ENCODE measurements at regions not wholly inside any gene's neighbourhood (a gene's known extent, or its start where the extent isn't known, plus 50 kb on each side); places are given as distances from the start of the nearest gene placed in this dataset.

- Histone ChIP-seq H3K4me1 (ENCODE audit: control insufficient read depth in 5 of 5, insufficient read depth in 5 of 5, low read length in 5 of 5) (no peaks in the 10 kb centered on the region), H3K9ac (ENCODE audit: low read length in 5 of 5) (no peak overlapping the region), H3K27me3 (ENCODE audit: control insufficient read depth in 5 of 5, insufficient read depth in 4 of 5, low read length in 5 of 5) (no peaks in the 10 kb centered on the region), H3K36me3 (ENCODE audit: control insufficient read depth in 5 of 5, insufficient read depth in 5 of 5, low read length in 5 of 5) (no peaks in the 10 kb centered on the region), H3K27ac (ENCODE audit: low read depth, low read length) (no peak overlapping the region), H3K9me3 (ENCODE audit: control insufficient read depth in 5 of 5, low read length in 5 of 5) (peaks cover 0 to 3% (median 0%) of the 10 kb centered on the region in 5 donors), H3K4me3 (ENCODE audit: low read depth in 1 of 5, low read length in 5 of 5) (no peak overlapping the region)
These were observed 163.9 kb downstream of the RBM46 start for GRCh38 chr4:154944996-154945395.

GRCh38 chr4:154946113-154946512 lies 165.0 kb downstream of the RBM46 start:
- Histone ChIP-seq H3K9ac (ENCODE audit: low read length in 5 of 5) (no peak overlapping the region), H3K9me3 (ENCODE audit: control insufficient read depth in 5 of 5, low read length in 5 of 5) (peaks cover 0 to 3% (median 0%) of the 10 kb centered on the region in 5 donors), H3K4me1 (ENCODE audit: control insufficient read depth in 5 of 5, insufficient read depth in 5 of 5, low read length in 5 of 5) (no peaks in the 10 kb centered on the region), H3K27ac (ENCODE audit: low read depth, low read length) (no peak overlapping the region), H3K36me3 (ENCODE audit: control insufficient read depth in 5 of 5, insufficient read depth in 5 of 5, low read length in 5 of 5) (no peaks in the 10 kb centered on the region), H3K27me3 (ENCODE audit: control insufficient read depth in 5 of 5, insufficient read depth in 4 of 5, low read length in 5 of 5) (no peaks in the 10 kb centered on the region), H3K4me3 (ENCODE audit: low read depth in 1 of 5, low read length in 5 of 5) (no peak overlapping the region)

GRCh38 chr4:154953691-154954090 lies 172.6 kb downstream of the RBM46 start:
- Histone ChIP-seq H3K4me1 (ENCODE audit: control insufficient read depth in 5 of 5, insufficient read depth in 5 of 5, low read length in 5 of 5) (no peaks in the 10 kb centered on the region), H3K27me3 (ENCODE audit: control insufficient read depth in 5 of 5, insufficient read depth in 4 of 5, low read length in 5 of 5) (no peaks in the 10 kb centered on the region), H3K36me3 (ENCODE audit: control insufficient read depth in 5 of 5, insufficient read depth in 5 of 5, low read length in 5 of 5) (no peaks in the 10 kb centered on the region), H3K4me3 (ENCODE audit: low read depth in 1 of 5, low read length in 5 of 5) (no peak overlapping the region), H3K27ac (ENCODE audit: low read depth, low read length) (no peak overlapping the region), H3K9ac (ENCODE audit: low read length in 5 of 5) (no peak overlapping the region), H3K9me3 (ENCODE audit: control insufficient read depth in 5 of 5, low read length in 5 of 5) (peaks cover 0 to 3% (median 0%) of the 10 kb centered on the region in 5 donors)

DNA sequence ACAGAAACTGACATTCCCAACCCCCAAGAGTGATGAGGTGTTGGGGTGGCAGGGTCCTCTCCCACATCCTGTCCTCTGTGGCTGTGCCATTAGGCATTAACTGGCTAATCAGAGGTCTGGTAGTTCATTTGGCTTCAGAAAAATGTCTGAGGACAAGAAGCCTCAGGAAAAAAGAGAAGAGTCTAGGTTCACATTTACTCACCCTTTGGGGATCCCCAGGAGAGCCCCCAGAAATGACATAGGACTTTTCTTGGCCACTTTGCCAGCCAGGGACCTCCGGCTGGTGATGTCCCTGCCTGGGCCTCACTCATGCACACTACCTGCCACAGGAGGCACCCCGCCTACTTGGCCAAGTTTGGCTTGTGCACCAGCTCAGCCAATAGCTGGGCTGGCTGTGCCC lies 173.0 kb downstream of the RBM46 start:
- H3K4me3 ChIP-seq (ENCODE audit: low read depth in 1 of 5, low read length in 5 of 5), result no peak overlapping the region
- no peaks in the 10 kb centered on the region for H3K27me3 ChIP-seq (ENCODE audit: control insufficient read depth in 5 of 5, insufficient read depth in 4 of 5, low read length in 5 of 5)
- H3K36me3 ChIP-seq (ENCODE audit: control insufficient read depth in 5 of 5, insufficient read depth in 5 of 5, low read length in 5 of 5), result no peaks in the 10 kb centered on the region
- peaks cover 0 to 3% (median 0%) of the 10 kb centered on the region in 5 donors for H3K9me3 ChIP-seq (ENCODE audit: control insufficient read depth in 5 of 5, low read length in 5 of 5)
- H3K27ac ChIP-seq (ENCODE audit: low read depth, low read length), result no peak overlapping the region
- H3K4me1 ChIP-seq (ENCODE audit: control insufficient read depth in 5 of 5, insufficient read depth in 5 of 5, low read length in 5 of 5), result peaks cover 0 to 3% (median 0%) of the 10 kb centered on the region in 5 donors
- no peak overlapping the region for H3K9ac ChIP-seq (ENCODE audit: low read length in 5 of 5)

DNA sequence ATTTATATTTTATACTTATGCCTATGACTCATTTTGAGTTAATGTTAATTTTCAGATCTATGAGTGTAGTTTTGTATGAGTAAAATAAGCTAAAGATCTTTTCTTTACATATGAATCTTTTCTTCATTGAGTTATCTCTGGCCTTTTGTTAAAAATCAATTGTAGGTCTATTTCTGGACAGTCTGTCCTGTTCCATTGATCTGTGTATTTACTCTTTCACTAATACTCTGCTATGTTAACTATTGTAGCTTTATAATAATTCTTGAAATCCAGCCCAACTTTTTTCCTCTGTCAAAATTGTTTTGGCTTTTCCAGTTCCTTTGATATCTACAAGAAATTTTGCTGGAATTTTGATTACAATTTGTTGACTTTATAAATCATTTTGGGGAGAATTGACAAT lies 177.0 kb downstream of the RBM46 start:
- no peaks in the 10 kb centered on the region for H3K27me3 ChIP-seq (ENCODE audit: control insufficient read depth in 5 of 5, insufficient read depth in 4 of 5, low read length in 5 of 5)
- no peaks in the 10 kb centered on the region for H3K9me3 ChIP-seq (ENCODE audit: control insufficient read depth in 5 of 5, low read length in 5 of 5)
- no peak overlapping the region for H3K9ac ChIP-seq (ENCODE audit: low read length in 5 of 5)
- no peak overlapping the region for H3K27ac ChIP-seq (ENCODE audit: low read depth, low read length)
- peaks cover 0 to 3% (median 0%) of the 10 kb centered on the region in 5 donors for H3K4me1 ChIP-seq (ENCODE audit: control insufficient read depth in 5 of 5, insufficient read depth in 5 of 5, low read length in 5 of 5)
- H3K4me3 ChIP-seq (ENCODE audit: low read depth in 1 of 5, low read length in 5 of 5), result no peak overlapping the region
- no peaks in the 10 kb centered on the region for H3K36me3 ChIP-seq (ENCODE audit: control insufficient read depth in 5 of 5, insufficient read depth in 5 of 5, low read length in 5 of 5)

DNA sequence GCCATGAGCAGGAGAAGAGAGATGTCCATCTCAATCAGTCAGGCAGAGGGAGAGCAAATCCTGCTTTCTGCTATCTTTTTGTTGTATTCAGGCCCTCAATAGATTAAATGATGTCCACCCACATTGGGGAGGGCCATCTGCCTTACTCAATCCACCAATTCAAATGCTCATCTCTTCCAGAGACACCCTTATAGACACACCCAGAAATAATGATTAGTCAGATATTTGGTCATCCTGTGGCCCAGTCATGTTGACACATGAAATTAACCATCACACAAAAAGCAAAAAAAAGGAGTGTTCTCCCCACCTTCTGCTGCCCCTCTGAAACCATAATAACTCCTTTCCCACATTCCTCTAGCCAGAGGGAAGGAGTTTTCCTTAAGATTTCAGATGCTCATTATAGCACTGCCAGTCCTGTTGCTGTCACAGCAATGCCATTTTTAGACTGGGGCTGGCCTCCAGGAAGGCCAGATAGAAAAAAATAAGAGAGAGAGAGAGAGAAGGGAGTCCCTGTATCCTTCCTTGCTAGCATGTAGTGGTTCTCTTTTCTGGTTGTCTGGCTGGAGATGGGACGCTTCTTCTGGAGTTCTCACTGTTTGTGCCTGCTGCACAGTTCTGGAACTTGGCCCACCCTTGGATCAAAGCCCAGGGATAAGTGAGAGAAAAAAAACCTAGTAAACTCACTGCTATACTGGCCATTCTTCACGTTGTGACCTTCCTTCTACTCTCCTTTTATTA lies 177.7 kb downstream of the RBM46 start:
- Histone ChIP-seq H3K36me3 (ENCODE audit: control insufficient read depth in 5 of 5, insufficient read depth in 5 of 5, low read length in 5 of 5) (no peaks in the 10 kb centered on the region), H3K27me3 (ENCODE audit: control insufficient read depth in 5 of 5, insufficient read depth in 4 of 5, low read length in 5 of 5) (no peaks in the 10 kb centered on the region), H3K4me1 (ENCODE audit: control insufficient read depth in 5 of 5, insufficient read depth in 5 of 5, low read length in 5 of 5) (peaks cover 0 to 3% (median 0%) of the 10 kb centered on the region in 5 donors), H3K27ac (ENCODE audit: low read depth, low read length) (no peak overlapping the region), H3K9me3 (ENCODE audit: control insufficient read depth in 5 of 5, low read length in 5 of 5) (no peaks in the 10 kb centered on the region), H3K4me3 (ENCODE audit: low read depth in 1 of 5, low read length in 5 of 5) (no peak overlapping the region), H3K9ac (ENCODE audit: low read length in 5 of 5) (no peak overlapping the region)

- Histone ChIP-seq H3K27me3 (ENCODE audit: control insufficient read depth in 5 of 5, insufficient read depth in 4 of 5, low read length in 5 of 5) (no peaks in the 10 kb centered on the region), H3K36me3 (ENCODE audit: control insufficient read depth in 5 of 5, insufficient read depth in 5 of 5, low read length in 5 of 5) (no peaks in the 10 kb centered on the region), H3K9me3 (ENCODE audit: control insufficient read depth in 5 of 5, low read length in 5 of 5) (no peaks in the 10 kb centered on the region), H3K4me3 (ENCODE audit: low read depth in 1 of 5, low read length in 5 of 5) (no peak overlapping the region), H3K27ac (ENCODE audit: low read depth, low read length) (no peak overlapping the region), H3K4me1 (ENCODE audit: control insufficient read depth in 5 of 5, insufficient read depth in 5 of 5, low read length in 5 of 5) (peaks cover 0 to 3% (median 0%) of the 10 kb centered on the region in 5 donors), H3K9ac (ENCODE audit: low read length in 5 of 5) (no peak overlapping the region)
These were observed 178.7 kb downstream of the RBM46 start for GRCh38 chr4:154959756-154960155.

GRCh38 chr4:154960476-154960875 lies 179.4 kb downstream of the RBM46 start:
- H3K27me3 ChIP-seq (ENCODE audit: control insufficient read depth in 5 of 5, insufficient read depth in 4 of 5, low read length in 5 of 5), result no peaks in the 10 kb centered on the region
- no peaks in the 10 kb centered on the region for H3K36me3 ChIP-seq (ENCODE audit: control insufficient read depth in 5 of 5, insufficient read depth in 5 of 5, low read length in 5 of 5)
- H3K9me3 ChIP-seq (ENCODE audit: control insufficient read depth in 5 of 5, low read length in 5 of 5), result no peaks in the 10 kb centered on the region
- no peak overlapping the region for H3K4me3 ChIP-seq (ENCODE audit: low read depth in 1 of 5, low read length in 5 of 5)
- H3K9ac ChIP-seq (ENCODE audit: low read length in 5 of 5), result no peak overlapping the region
- H3K4me1 ChIP-seq (ENCODE audit: control insufficient read depth in 5 of 5, insufficient read depth in 5 of 5, low read length in 5 of 5), result peaks cover 0 to 3% (median 0%) of the 10 kb centered on the region in 5 donors
- H3K27ac ChIP-seq (ENCODE audit: low read depth, low read length), result no peak overlapping the region

DNA sequence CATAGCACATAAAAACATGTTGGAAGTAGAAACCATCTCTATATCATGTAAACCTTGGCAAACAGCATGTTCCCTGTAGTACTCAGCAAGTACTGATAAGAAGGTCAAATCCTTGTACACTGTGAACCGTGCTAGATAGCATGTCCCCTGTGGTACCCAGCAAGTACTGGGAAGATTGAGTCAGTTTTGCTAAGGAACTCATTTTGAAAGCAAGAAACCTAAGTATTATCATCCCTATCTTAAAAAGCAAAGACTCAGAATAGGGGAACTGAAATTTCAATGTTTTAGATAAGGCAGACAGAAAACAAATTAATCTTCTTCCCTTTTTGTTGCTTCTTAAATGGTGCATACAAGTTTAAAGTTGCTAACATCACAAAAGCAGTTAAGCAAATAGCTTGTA lies 180.2 kb downstream of the RBM46 start:
- no peak overlapping the region for H3K9ac ChIP-seq (ENCODE audit: low read length in 5 of 5)
- H3K4me3 ChIP-seq (ENCODE audit: low read depth in 1 of 5, low read length in 5 of 5), result no peak overlapping the region
- no peaks in the 10 kb centered on the region for H3K36me3 ChIP-seq (ENCODE audit: control insufficient read depth in 5 of 5, insufficient read depth in 5 of 5, low read length in 5 of 5)
- H3K27ac ChIP-seq (ENCODE audit: low read depth, low read length), result no peak overlapping the region
- no peaks in the 10 kb centered on the region for H3K27me3 ChIP-seq (ENCODE audit: control insufficient read depth in 5 of 5, insufficient read depth in 4 of 5, low read length in 5 of 5)
- no peaks in the 10 kb centered on the region for H3K9me3 ChIP-seq (ENCODE audit: control insufficient read depth in 5 of 5, low read length in 5 of 5)
- peaks cover 0 to 3% (median 0%) of the 10 kb centered on the region in 5 donors for H3K4me1 ChIP-seq (ENCODE audit: control insufficient read depth in 5 of 5, insufficient read depth in 5 of 5, low read length in 5 of 5)

GRCh38 chr4:154973244-154974035 lies 192.4 kb downstream of the RBM46 start:
- Histone ChIP-seq H3K9me3 (ENCODE audit: control insufficient read depth in 5 of 5, low read length in 5 of 5) (no peaks in the 10 kb centered on the region), H3K4me3 (ENCODE audit: low read depth in 1 of 5, low read length in 5 of 5) (no peak overlapping the region), H3K27ac (ENCODE audit: low read depth, low read length) (no peak overlapping the region), H3K4me1 (ENCODE audit: control insufficient read depth in 5 of 5, insufficient read depth in 5 of 5, low read length in 5 of 5) (no peaks in the 10 kb centered on the region), H3K9ac (ENCODE audit: low read length in 5 of 5) (no peak overlapping the region), H3K36me3 (ENCODE audit: control insufficient read depth in 5 of 5, insufficient read depth in 5 of 5, low read length in 5 of 5) (no peaks in the 10 kb centered on the region), H3K27me3 (ENCODE audit: control insufficient read depth in 5 of 5, insufficient read depth in 4 of 5, low read length in 5 of 5) (no peaks in the 10 kb centered on the region)
